IPS-NIHi7 (cell line): ENCODE measurements at regions not wholly inside any gene's neighbourhood (a gene's known extent, or its start where the extent isn't known, plus 50 kb on each side); places are given as distances from the start of the nearest gene placed in this dataset.
"Not testable (repeated sequence)": the region's sequence is repeated elsewhere in the genome, so short reads cannot be mapped to it uniquely, and the experiment has no call there.

Source experiments
- DNase-seq: peaks from one replicate; pipeline ENCODE4 v3.0.0; 2012; ENCODE audit warnings: mixed read lengths; ENCODE audit errors: extremely low spot score

GRCh38 chr15:96201696-96202095, 128.8 kb upstream of the NR2F2 start:
- DNase-seq = no peak

- DNase-seq = not testable (repeated sequence)
These were observed 124.9 kb upstream of the NR2F2 start for GRCh38 chr15:96205588-96205987.

- no peak for DNase-seq
These were observed 123.0 kb upstream of the NR2F2 start for GRCh38 chr15:96207377-96208006.

- DNase-seq = no peak
These were observed 121.2 kb upstream of the NR2F2 start for GRCh38 chr15:96209285-96209735.

GRCh38 chr15:96213045-96213444, 117.5 kb upstream of the NR2F2 start:
- no peak for DNase-seq

- no peak for DNase-seq
These were observed 116.6 kb upstream of the NR2F2 start for GRCh38 chr15:96213896-96214295.

- DNase-seq = not testable (repeated sequence)
These were observed 114.0 kb upstream of the NR2F2 start for GRCh38 chr15:96216481-96216880.

GRCh38 chr15:96217983-96218382, 112.5 kb upstream of the NR2F2 start:
- DNase-seq = no peak

- DNase-seq = no peak
These were observed 111.7 kb upstream of the NR2F2 start for GRCh38 chr15:96218623-96219455.

- DNase-seq = no peak
These were observed 110.8 kb upstream of the NR2F2 start for GRCh38 chr15:96219681-96220080.

GRCh38 chr15:96220657-96221056, 109.8 kb upstream of the NR2F2 start:
- DNase-seq = no peak

GRCh38 chr15:96222981-96223380, 107.5 kb upstream of the NR2F2 start:
- no peak for DNase-seq

- no peak for DNase-seq
These were observed 106.6 kb upstream of the NR2F2 start for GRCh38 chr15:96223939-96224338.

- DNase-seq = no peak
These were observed 104.7 kb upstream of the NR2F2 start for GRCh38 chr15:96225642-96226259.

- DNase-seq = no peak
These were observed 99.8 kb upstream of the NR2F2 start for GRCh38 chr15:96230526-96231181.

- DNase-seq = no peak
These were observed 98.2 kb upstream of the NR2F2 start for GRCh38 chr15:96232335-96232734.

GRCh38 chr15:96234109-96234892, 96.2 kb upstream of the NR2F2 start:
- no peak for DNase-seq

GRCh38 chr15:96237002-96237401, 93.5 kb upstream of the NR2F2 start:
- DNase-seq = no peak

- no peak for DNase-seq
These were observed 87.7 kb upstream of the NR2F2 start for GRCh38 chr15:96242761-96243160.

GRCh38 chr15:96243701-96244100, 86.8 kb upstream of the NR2F2 start:
- DNase-seq = no peak

- DNase-seq = no peak
These were observed 85.2 kb upstream of the NR2F2 start for GRCh38 chr15:96245252-96245651.
